PFSK-1 (cell line): ENCODE measurements at regions not wholly inside any gene's neighbourhood (a gene's known extent, or its start where the extent isn't known, plus 50 kb on each side); places are given as distances from the start of the nearest gene placed in this dataset.

Experiments
- FOXP2 ChIP-seq: optimal IDR thresholded peaks from 2 replicates; pipeline ENCODE3; 2011; ENCODE audit warnings: borderline replicate concordance, control low read depth, inconsistent platforms; ENCODE audit not compliant: insufficient read depth; ENCODE audit errors: extremely low read length, extremely low read depth
- POLR2AphosphoS5 ChIP-seq: IDR thresholded peaks from 2 replicates; pipeline ENCODE4 v1.6.1; 2012; ENCODE audit warnings: low read depth, mild to moderate bottlenecking, control low read depth, low read length, moderate library complexity
- SIN3A ChIP-seq: IDR thresholded peaks from 2 replicates; pipeline ENCODE4 v1.6.1; 2012; ENCODE audit warnings: mild to moderate bottlenecking, low read length, moderate library complexity, borderline replicate concordance; ENCODE audit not compliant: insufficient read depth
- TAF1 ChIP-seq: IDR thresholded peaks from 2 replicates; pipeline ENCODE4 v1.6.1; 2012; ENCODE audit warnings: low read length, control low read depth, borderline replicate concordance; ENCODE audit not compliant: insufficient read depth
- TF ChIP-seq, protein P1 (sequence below), 2 experiments: IDR thresholded peaks; 2 replicates each; pipeline versions ENCODE4 v1.6.1 to v1.8.0; 2011 to 2012; ENCODE audit warnings: low read depth in 2 of 2, low read length in 2 of 2, control low read depth in 1 of 2, inconsistent platforms in 1 of 2, mild to moderate bottlenecking in 1 of 2, moderate library complexity in 1 of 2; ENCODE audit not compliant: insufficient read depth in 1 of 2

DNA sequence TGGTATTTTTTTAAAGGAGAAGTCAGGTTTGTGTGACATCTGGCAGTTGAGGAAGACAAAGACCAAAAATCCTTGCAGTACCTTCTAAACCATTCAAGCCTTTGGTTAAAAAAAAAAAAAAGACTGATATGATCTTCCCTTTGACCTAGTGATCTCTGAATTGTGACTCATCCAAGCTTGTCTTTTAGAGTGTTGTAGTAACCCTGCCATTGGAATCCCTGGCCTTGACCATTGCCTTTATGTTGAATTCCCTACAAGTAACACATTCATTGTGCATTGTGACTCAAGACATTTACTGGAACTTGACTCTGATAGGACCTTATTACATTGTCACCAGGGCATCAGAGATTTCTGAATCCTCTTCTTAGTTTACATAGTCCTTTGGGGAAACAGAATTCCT lies 1469.0 kb downstream of the TECRL start:
- TF ChIP-seq TAF1 (no peak), SIN3A (no peak), POLR2AphosphoS5 (no peak), FOXP2 (no peak)
- TF ChIP-seq, protein P1, sequence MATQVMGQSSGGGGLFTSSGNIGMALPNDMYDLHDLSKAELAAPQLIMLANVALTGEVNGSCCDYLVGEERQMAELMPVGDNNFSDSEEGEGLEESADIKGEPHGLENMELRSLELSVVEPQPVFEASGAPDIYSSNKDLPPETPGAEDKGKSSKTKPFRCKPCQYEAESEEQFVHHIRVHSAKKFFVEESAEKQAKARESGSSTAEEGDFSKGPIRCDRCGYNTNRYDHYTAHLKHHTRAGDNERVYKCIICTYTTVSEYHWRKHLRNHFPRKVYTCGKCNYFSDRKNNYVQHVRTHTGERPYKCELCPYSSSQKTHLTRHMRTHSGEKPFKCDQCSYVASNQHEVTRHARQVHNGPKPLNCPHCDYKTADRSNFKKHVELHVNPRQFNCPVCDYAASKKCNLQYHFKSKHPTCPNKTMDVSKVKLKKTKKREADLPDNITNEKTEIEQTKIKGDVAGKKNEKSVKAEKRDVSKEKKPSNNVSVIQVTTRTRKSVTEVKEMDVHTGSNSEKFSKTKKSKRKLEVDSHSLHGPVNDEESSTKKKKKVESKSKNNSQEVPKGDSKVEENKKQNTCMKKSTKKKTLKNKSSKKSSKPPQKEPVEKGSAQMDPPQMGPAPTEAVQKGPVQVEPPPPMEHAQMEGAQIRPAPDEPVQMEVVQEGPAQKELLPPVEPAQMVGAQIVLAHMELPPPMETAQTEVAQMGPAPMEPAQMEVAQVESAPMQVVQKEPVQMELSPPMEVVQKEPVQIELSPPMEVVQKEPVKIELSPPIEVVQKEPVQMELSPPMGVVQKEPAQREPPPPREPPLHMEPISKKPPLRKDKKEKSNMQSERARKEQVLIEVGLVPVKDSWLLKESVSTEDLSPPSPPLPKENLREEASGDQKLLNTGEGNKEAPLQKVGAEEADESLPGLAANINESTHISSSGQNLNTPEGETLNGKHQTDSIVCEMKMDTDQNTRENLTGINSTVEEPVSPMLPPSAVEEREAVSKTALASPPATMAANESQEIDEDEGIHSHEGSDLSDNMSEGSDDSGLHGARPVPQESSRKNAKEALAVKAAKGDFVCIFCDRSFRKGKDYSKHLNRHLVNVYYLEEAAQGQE (IDR thresholded peaks at IDR 0.05; ENCODE audit: insufficient read depth in 1 of 2, low read depth in 2 of 2, low read length in 2 of 2), result no peak

- TF ChIP-seq, protein P1 (IDR thresholded peaks at IDR 0.05; ENCODE audit: insufficient read depth in 1 of 2, low read depth in 2 of 2, low read length in 2 of 2), result no peak
- TF ChIP-seq POLR2AphosphoS5, result no peak
- TF ChIP-seq TAF1, result no peak
- no peak for TF ChIP-seq SIN3A
- TF ChIP-seq FOXP2, result no peak
Measured at GRCh38 chr4:62930884-62931283, 1478.4 kb downstream of the TECRL start.

DNA sequence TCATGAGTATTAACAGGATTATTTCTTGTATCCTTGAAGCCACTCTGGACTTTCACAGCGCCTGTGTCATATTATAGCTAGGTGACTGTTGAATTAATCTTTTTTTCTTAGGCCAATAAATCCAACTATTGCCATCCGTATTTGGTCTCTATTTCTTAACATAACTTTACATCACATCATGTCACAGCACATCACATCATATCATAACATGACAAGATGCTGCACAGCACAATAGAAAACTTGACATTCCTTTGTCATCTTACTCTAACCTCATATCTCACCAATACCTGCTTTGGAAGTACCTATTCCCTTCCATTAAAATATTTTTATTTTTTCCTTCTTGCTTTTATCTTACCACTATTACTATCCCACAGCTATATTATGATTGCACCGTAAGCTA lies 1480.8 kb downstream of the TECRL start:
- TF ChIP-seq SIN3A, result no peak

- no peak for TF ChIP-seq FOXP2
- no peak for TF ChIP-seq SIN3A
- TF ChIP-seq, protein P1 (IDR thresholded peaks at IDR 0.05; ENCODE audit: insufficient read depth in 1 of 2, low read depth in 2 of 2, low read length in 2 of 2), result no peak
- TF ChIP-seq TAF1, result no peak
- no peak for TF ChIP-seq POLR2AphosphoS5
Measured at GRCh38 chr4:62927574-62927973, 1481.7 kb downstream of the TECRL start.

- TF ChIP-seq POLR2AphosphoS5 (no peak), TAF1 (no peak), SIN3A (no peak), FOXP2 (no peak)
- TF ChIP-seq, protein P1 (IDR thresholded peaks at IDR 0.05; ENCODE audit: insufficient read depth in 1 of 2, low read depth in 2 of 2, low read length in 2 of 2), result no peak
Measured at GRCh38 chr4:62923783-62924182, 1485.5 kb downstream of the TECRL start.
